HepG2 (cell line): ENCODE measurements at regions not wholly inside any gene's neighbourhood (a gene's known extent, or its start where the extent isn't known, plus 50 kb on each side); places are given as distances from the start of the nearest gene placed in this dataset.

Experiments
- ATAC-seq: fragments of 200-7000 bp; cut with Tn5 transposase; 3 replicates; pipeline ENCODE4 v1.9.1; 2020; ENCODE audit warnings: mild to moderate bottlenecking, moderate library complexity
- BruUV-seq: library from RNA; stranded (reverse); fragments of 400-500 nt; replicated peaks from 2 replicates; lab custom pipeline; 2021; lab: Mats Ljungman, UMichigan
- CTCF ChIA-PET: fragments of 300-600 bp; formaldehyde crosslinking; extraction: SDS; loops from one replicate; lab custom pipeline; 2021; ENCODE audit warnings: low total read pairs, inconsistent platforms, low intra/inter-chr PET ratio; lab: Yijun Ruan, JAX
- POLR2A ChIA-PET: fragments of 350-600 bp; sonication (Branson Sonifier 250); formaldehyde crosslinking; loops from one replicate; lab custom pipeline; 2020; ENCODE audit warnings: antibody characterized with exemption, inconsistent platforms; lab: Yijun Ruan, JAX
- DNase-seq: peaks from one replicate; pipeline ENCODE4 v3.0.0-alpha.2; 2015; ENCODE audit warnings: low spot score
- FAIRE-seq: peaks from 3 replicates; lab custom pipeline; 2011; peaks lifted over from hg19 to GRCh38; lab: Jason Lieb, UNC
- H2AFZ ChIP-seq: one replicate; pipeline ENCODE4 v1.6.1; 2011; ENCODE audit warnings: low read length, inconsistent platforms
- H3K27ac ChIP-seq: fragments of 300-600 bp; 3 replicates; pipeline ENCODE4 v1.8.0; 2011; ENCODE audit warnings: mixed run types, mild to moderate bottlenecking, mixed read lengths, low read length, inconsistent platforms; ENCODE audit not compliant: insufficient read depth; ENCODE audit errors: extremely low read length
- H3K27me3 ChIP-seq, 2 experiments: fragments of 200-600 bp in 1 of 2; 2 replicates in 1 of 2; 3 replicates in 1 of 2; pipeline versions ENCODE4 v1.6.0 to v1.8.0; 2011; ENCODE audit warnings: low read length in 2 of 2, mild to moderate bottlenecking in 2 of 2, moderate library complexity in 2 of 2, inconsistent platforms in 1 of 2; ENCODE audit not compliant: insufficient read depth in 2 of 2, control insufficient read depth in 1 of 2
- H3K36me3 ChIP-seq, 2 experiments: fragments of 200-600 bp in 1 of 2; replicated peaks in 1 of 2; 2 replicates in 1 of 2; 3 replicates in 1 of 2; pipeline versions ENCODE4 v1.5.1 to v1.8.0; 2011; ENCODE audit warnings: low read length in 2 of 2, inconsistent platforms in 1 of 2; ENCODE audit not compliant: insufficient read depth in 2 of 2, control insufficient read depth in 1 of 2
- H3K4me1 ChIP-seq: 2 replicates; pipeline ENCODE4 v1.5.1; 2012; ENCODE audit warnings: low read length, inconsistent platforms; ENCODE audit not compliant: insufficient read depth
- H3K4me2 ChIP-seq: 2 replicates; pipeline ENCODE4 v1.6.0; 2011; ENCODE audit warnings: low read depth, low read length, inconsistent platforms
- H3K4me3 ChIP-seq, 3 experiments: fragments of 200-600 bp in 1 of 3; sonication (generic), shearing (Covaris generic) in 1 of 3; replicated peaks in 1 of 3; 2 replicates each; pipeline ENCODE4 v1.5.1; 2011 to 2016; ENCODE audit warnings: low read length in 3 of 3, inconsistent platforms in 2 of 3, low read depth in 2 of 3, mild to moderate bottlenecking in 2 of 3, control low read depth in 1 of 3, mixed read lengths in 1 of 3; ENCODE audit not compliant: insufficient read depth in 1 of 3
- H3K79me2 ChIP-seq: one replicate; pipeline ENCODE4 v1.6.1; 2011; ENCODE audit warnings: low read length, inconsistent platforms; ENCODE audit not compliant: insufficient read depth
- H3K9ac ChIP-seq: 2 replicates; pipeline ENCODE4 v1.6.0; 2011; ENCODE audit warnings: mild to moderate bottlenecking, low read depth, low read length, inconsistent platforms; ENCODE audit not compliant: insufficient read depth
- H3K9me3 ChIP-seq: 2 replicates; pipeline ENCODE4 v1.5.1; 2012; ENCODE audit warnings: mild to moderate bottlenecking, low read length
- H4K20me1 ChIP-seq: 2 replicates; pipeline ENCODE4 v1.6.0; 2011; ENCODE audit warnings: inconsistent platforms, mild to moderate bottlenecking, low read length, moderate library complexity; ENCODE audit not compliant: insufficient read depth
- CEBPG ChIP-seq: IDR thresholded peaks from 2 replicates; pipeline ENCODE4 v1.6.1; 2016
- DNMT3B ChIP-seq: conservative IDR thresholded peaks from 2 replicates; pipeline ENCODE4 v1.6.1; 2016; ENCODE audit warnings: missing biosample characterization, control low read depth
- ELF4 ChIP-seq: sonication (generic); formaldehyde crosslinking; IDR thresholded peaks from 2 replicates; pipeline ENCODE4 v1.5.0; 2020; ENCODE audit warnings: missing genetic modification reagents, mild to moderate bottlenecking, moderate library complexity, borderline replicate concordance
- RFX3 ChIP-seq: IDR thresholded peaks from 2 replicates; pipeline ENCODE4 v1.6.1; 2016; ENCODE audit warnings: missing biosample characterization, missing genetic modification reagents
- RXRB ChIP-seq: IDR thresholded peaks from 2 replicates; pipeline ENCODE4 v1.6.1; 2016; ENCODE audit warnings: borderline replicate concordance, missing genetic modification reagents, missing compliant biosample characterization
- TBX3 ChIP-seq: fragments of 450-650 bp; IDR thresholded peaks from 2 replicates; pipeline ENCODE4 v1.6.1; 2017; ENCODE audit warnings: antibody characterized with exemption, mild to moderate bottlenecking, inconsistent platforms, borderline replicate concordance
- ZFP36 ChIP-seq: fragments of 150-350 bp; IDR thresholded peaks from 2 replicates; pipeline ENCODE4 v1.6.1; 2018; ENCODE audit warnings: borderline replicate concordance, low read length, low read depth; ENCODE audit not compliant: partially characterized antibody
- ZNF256 ChIP-seq: sonication (generic); formaldehyde crosslinking; conservative IDR thresholded peaks from 2 replicates; pipeline ENCODE4 v1.4.0; 2020; ENCODE audit warnings: missing genetic modification reagents
- ZNF33B ChIP-seq: sonication (generic); formaldehyde crosslinking; IDR thresholded peaks from 2 replicates; pipeline ENCODE4 v1.5.1; 2020; ENCODE audit warnings: mild to moderate bottlenecking, missing genetic modification reagents
- ZNF510 ChIP-seq: sonication (generic); formaldehyde crosslinking; IDR thresholded peaks from 2 replicates; pipeline ENCODE4 v1.4.0; 2020; ENCODE audit warnings: low read depth, mild to moderate bottlenecking, missing genetic modification reagents
- ZNF746 ChIP-seq: sonication (generic); formaldehyde crosslinking; IDR thresholded peaks from 2 replicates; pipeline ENCODE4 v1.8.0; 2022; ENCODE audit warnings: mild to moderate bottlenecking, missing genetic modification reagents
- ZNF747 ChIP-seq: sonication (generic); formaldehyde crosslinking; IDR thresholded peaks from 2 replicates; pipeline ENCODE4 v1.8.1; 2023; ENCODE audit warnings: missing genetic modification reagents, mild to moderate bottlenecking, borderline replicate concordance
- ZNF790 ChIP-seq: sonication (generic); formaldehyde crosslinking; IDR thresholded peaks from 2 replicates; pipeline ENCODE4 v1.8.0; 2022; ENCODE audit warnings: missing genetic modification reagents, mild to moderate bottlenecking, borderline replicate concordance
- ZNF839 ChIP-seq: sonication (generic); formaldehyde crosslinking; IDR thresholded peaks from 2 replicates; pipeline ENCODE4 v1.4.0; 2020; ENCODE audit warnings: missing genetic modification reagents, mild to moderate bottlenecking, borderline replicate concordance
- WGBS: methylation state at CpG from one replicate; pipeline ENCODE4 v1.1.6; 2017; ENCODE audit warnings: low lambda C conversion rate; 5-methylcytosine and 5-hydroxymethylcytosine counted together
- in situ Hi-C: cut with HindIII; loops from 2 replicates; pipeline ENCODE4 v1.10.0; 2017; ENCODE audit warnings: low pct_unique_long_range_greater_than_20kb; ENCODE audit not compliant: extremely low pct_ligation_motif_present
- intact Hi-C: fragments of 100-400 bp; cut with micrococcal nuclease; formaldehyde crosslinking; loops from one replicate; pipeline ENCODE4 v1.10.0; 2022; ENCODE audit not compliant: unreplicated experiment
- TF ChIP-seq, protein P1 (sequence below): sonication (generic); formaldehyde crosslinking; IDR thresholded peaks from 2 replicates; pipeline ENCODE4 v1.4.0; 2020; ENCODE audit warnings: missing genetic modification reagents
- TF ChIP-seq, protein P2 (sequence below): sonication (generic); formaldehyde crosslinking; IDR thresholded peaks from 2 replicates; pipeline ENCODE4 v1.4.0; 2020; ENCODE audit warnings: missing genetic modification reagents, mild to moderate bottlenecking, borderline replicate concordance

DNA sequence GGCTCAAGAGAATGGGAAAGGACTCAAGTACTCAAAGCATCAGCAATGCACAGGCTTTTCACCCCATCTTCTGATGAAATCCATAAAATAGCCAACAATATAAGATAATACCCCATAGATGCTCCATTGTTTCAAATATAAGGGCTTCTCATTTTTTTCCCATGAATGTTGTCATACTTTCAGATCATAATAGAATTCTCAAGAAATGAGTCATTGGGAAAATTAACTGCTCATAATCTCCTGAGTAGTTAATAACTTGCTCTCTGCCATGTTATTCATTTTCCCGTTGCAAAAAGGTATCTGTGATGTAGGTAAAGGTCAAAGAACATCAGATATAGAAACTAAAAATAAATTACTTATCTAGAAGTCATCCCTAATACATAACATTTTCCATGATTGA is 121.9 kb downstream of the NSUN3 start:
- no peaks in the 10 kb centered on the region for H3K79me2 ChIP-seq
- H3K4me2 ChIP-seq = no peak overlapping the region
- no peak overlapping the region for H2AFZ ChIP-seq
- FAIRE-seq = no peak
- in situ Hi-C loops (no loop called here), intact Hi-C loops (no loop called here)
- TF ChIP-seq, protein P1, sequence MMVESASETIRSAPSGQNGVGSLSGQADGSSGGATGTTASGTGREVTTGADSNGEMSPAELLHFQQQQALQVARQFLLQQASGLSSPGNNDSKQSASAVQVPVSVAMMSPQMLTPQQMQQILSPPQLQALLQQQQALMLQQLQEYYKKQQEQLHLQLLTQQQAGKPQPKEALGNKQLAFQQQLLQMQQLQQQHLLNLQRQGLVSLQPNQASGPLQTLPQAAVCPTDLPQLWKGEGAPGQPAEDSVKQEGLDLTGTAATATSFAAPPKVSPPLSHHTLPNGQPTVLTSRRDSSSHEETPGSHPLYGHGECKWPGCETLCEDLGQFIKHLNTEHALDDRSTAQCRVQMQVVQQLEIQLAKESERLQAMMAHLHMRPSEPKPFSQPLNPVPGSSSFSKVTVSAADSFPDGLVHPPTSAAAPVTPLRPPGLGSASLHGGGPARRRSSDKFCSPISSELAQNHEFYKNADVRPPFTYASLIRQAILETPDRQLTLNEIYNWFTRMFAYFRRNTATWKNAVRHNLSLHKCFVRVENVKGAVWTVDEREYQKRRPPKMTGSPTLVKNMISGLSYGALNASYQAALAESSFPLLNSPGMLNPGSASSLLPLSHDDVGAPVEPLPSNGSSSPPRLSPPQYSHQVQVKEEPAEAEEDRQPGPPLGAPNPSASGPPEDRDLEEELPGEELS (CRISPR knock-in tag) = no peak
- TF ChIP-seq TBX3 = no peak
- CTCF ChIA-PET = no interaction called here
- POLR2A ChIA-PET = no interaction called here
- BruUV-seq = no TSS peak
- no peaks in the 10 kb centered on the region for H3K9me3 ChIP-seq
- H3K27ac ChIP-seq = no peak overlapping the region
- ATAC-seq = no peak
- no peak overlapping the region for H3K9ac ChIP-seq
- no peaks in the 10 kb centered on the region for H3K27me3 ChIP-seq
- no peaks in the 10 kb centered on the region for H3K36me3 ChIP-seq
- WGBS = 19% methylated on average over 1 of the region's 1 CpG
- H3K4me3 ChIP-seq = no peak overlapping the region
- DNase-seq = no peak
- no peaks in the 10 kb centered on the region for H3K4me1 ChIP-seq
- H4K20me1 ChIP-seq = no peaks in the 10 kb centered on the region

DNA sequence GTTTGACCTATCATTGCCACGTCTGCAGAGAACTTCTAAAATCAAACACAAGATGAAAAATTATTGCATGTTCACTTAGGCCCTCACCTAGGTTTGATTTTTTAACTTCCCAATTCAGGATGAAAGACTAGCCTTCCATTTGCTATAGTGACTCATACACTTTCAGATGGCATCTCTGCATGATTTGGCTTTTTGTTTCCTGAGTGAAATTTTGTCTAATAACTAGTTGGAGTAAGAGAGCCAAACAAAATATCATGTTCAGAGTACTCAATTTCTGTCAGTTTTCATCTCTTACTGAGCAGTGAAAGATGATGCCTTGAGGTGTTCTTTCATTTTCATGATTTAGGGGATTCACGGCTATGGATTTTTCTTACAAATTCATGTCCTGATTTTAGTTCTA is 122.9 kb downstream of the NSUN3 start:
- ChIA-PET CTCF (no interaction called here), POLR2A (no interaction called here)
- no peak overlapping the region for H3K4me2 ChIP-seq
- no peak for ATAC-seq
- no peaks in the 10 kb centered on the region for H3K27me3 ChIP-seq
- H3K4me3 ChIP-seq = no peak overlapping the region
- no peaks in the 10 kb centered on the region for H3K79me2 ChIP-seq
- no peak for FAIRE-seq
- intact Hi-C loops = no loop called here
- no peaks in the 10 kb centered on the region for H3K4me1 ChIP-seq
- DNase-seq = no peak
- no TSS peak for BruUV-seq
- H3K36me3 ChIP-seq = no peaks in the 10 kb centered on the region
- in situ Hi-C loops = no loop called here
- WGBS = 1% methylated on average over 2 of the region's 2 CpGs
- H4K20me1 ChIP-seq = no peaks in the 10 kb centered on the region
- no peaks in the 10 kb centered on the region for H3K9me3 ChIP-seq
- H2AFZ ChIP-seq = no peak overlapping the region
- H3K9ac ChIP-seq = no peak overlapping the region
- H3K27ac ChIP-seq = no peak overlapping the region
- TF ChIP-seq DNMT3B (no peak), ZNF510 (CRISPR knock-in tag) (no peak), ELF4 (CRISPR knock-in tag) (no peak), CEBPG (no peak), ZNF839 (no peak), RFX3 (no peak), ZNF746 (CRISPR knock-in tag) (no peak), ZNF747 (no peak), ZNF256 (CRISPR knock-in tag) (no peak), ZNF33B (CRISPR knock-in tag) (no peak), RXRB (CRISPR knock-in tag) (no peak), ZNF790 (CRISPR knock-in tag) (no peak), ZFP36 (no peak)
- TF ChIP-seq, protein P2, sequence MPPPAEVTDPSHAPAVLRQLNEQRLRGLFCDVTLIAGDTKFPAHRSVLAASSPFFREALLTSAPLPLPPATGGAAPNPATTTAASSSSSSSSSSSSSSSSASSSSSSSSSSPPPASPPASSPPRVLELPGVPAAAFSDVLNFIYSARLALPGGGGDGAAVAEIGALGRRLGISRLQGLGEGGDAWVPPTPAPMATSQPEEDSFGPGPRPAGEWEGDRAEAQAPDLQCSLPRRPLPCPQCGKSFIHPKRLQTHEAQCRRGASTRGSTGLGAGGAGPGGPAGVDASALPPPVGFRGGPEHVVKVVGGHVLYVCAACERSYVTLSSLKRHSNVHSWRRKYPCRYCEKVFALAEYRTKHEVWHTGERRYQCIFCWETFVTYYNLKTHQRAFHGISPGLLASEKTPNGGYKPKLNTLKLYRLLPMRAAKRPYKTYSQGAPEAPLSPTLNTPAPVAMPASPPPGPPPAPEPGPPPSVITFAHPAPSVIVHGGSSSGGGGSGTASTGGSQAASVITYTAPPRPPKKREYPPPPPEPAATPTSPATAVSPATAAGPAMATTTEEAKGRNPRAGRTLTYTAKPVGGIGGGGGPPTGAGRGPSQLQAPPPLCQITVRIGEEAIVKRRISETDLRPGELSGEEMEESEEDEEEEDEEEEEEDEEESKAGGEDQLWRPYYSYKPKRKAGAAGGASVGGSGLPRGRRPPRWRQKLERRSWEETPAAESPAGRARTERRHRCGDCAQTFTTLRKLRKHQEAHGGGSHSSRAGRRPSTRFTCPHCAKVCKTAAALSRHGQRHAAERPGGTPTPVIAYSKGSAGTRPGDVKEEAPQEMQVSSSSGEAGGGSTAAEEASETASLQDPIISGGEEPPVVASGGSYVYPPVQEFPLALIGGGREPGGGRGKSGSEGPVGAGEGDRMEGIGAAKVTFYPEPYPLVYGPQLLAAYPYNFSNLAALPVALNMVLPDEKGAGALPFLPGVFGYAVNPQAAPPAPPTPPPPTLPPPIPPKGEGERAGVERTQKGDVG (CRISPR knock-in tag) = no peak
